Suprapubic skin (tissue), 4 donors: ENCODE measurements at regions not wholly inside any gene's neighbourhood (a gene's known extent, or its start where the extent isn't known, plus 50 kb on each side); places are given as distances from the start of the nearest gene placed in this dataset.

Source experiments
- CTCF ChIP-seq, 2 donors: fragments of 200-600 bp in 1 of 2; fragments of 450-650 bp in 1 of 2; sonication (generic) in 1 of 2; IDR thresholded peaks; one replicate each; pipeline ENCODE4 v1.5.1; 2016 to 2019; ENCODE audit warnings: antibody characterized with exemption in 2 of 2, mild to moderate bottlenecking in 1 of 2, moderate library complexity in 1 of 2
- POLR2A ChIP-seq, 2 donors: fragments of 450-650 bp; IDR thresholded peaks; one replicate each; pipeline ENCODE4 v1.6.1; 2017; ENCODE audit warnings: antibody characterized with exemption in 2 of 2, mild to moderate bottlenecking in 2 of 2, moderate library complexity in 2 of 2
- POLR2AphosphoS5 ChIP-seq, 3 donors: sonication (generic); formaldehyde crosslinking; IDR thresholded peaks; one replicate each; pipeline ENCODE4 v1.6.1; 2017; ENCODE audit warnings: antibody characterized with exemption in 3 of 3

DNA sequence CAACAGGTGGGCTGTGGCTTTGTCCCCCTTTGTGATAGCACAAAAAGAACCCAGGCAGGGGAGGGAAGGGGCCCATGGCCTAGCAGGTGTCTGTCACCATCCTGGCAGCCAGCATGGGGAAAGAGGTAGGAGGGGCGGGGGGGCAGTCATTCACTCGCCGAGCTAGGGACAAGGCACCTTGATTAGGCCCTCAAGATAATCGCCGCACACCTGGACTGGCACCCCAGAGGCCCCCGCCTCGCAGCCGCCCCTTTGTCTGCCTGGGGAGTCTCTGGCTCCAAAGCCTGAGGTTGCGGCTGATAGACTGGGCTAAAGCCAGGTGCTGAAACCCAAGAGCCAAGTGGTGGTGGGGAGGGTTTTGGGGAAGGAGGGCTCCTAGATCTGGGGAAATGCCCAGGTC lies 151.2 kb upstream of the PCBD1 start:
- TF ChIP-seq CTCF (IDR thresholded peaks at IDR 0.05), result no peak
- TF ChIP-seq POLR2A (IDR thresholded peaks at IDR 0.05), result no peak
- no peak for TF ChIP-seq POLR2AphosphoS5 (IDR thresholded peaks at IDR 0.05)
